GM23248 (cell line): ENCODE measurements at regions not wholly inside any gene's neighbourhood (a gene's known extent, or its start where the extent isn't known, plus 50 kb on each side); places are given as distances from the start of the nearest gene placed in this dataset.
"Not testable (repeated sequence)": the region's sequence is repeated elsewhere in the genome, so short reads cannot be mapped to it uniquely, and the experiment has no call there.

Experiments
- DNase-seq: peaks from one replicate; pipeline ENCODE4 v3.0.0-alpha.2; 2015
- H2AFZ ChIP-seq: fragments of 200-600 bp; sonication (generic); 2 replicates; pipeline ENCODE4 v1.6.1; 2016; ENCODE audit warnings: antibody characterized with exemption
- H3F3A ChIP-seq: fragments of 200-600 bp; sonication (generic); 2 replicates; pipeline ENCODE4 v1.6.1; 2016; ENCODE audit warnings: mild to moderate bottlenecking, antibody characterized with exemption, mixed run types; ENCODE audit not compliant: insufficient read depth
- H3K27ac ChIP-seq: fragments of 200-600 bp; sonication (generic); 2 replicates; pipeline ENCODE4 v1.5.1; 2016; ENCODE audit warnings: mild to moderate bottlenecking
- H3K27me3 ChIP-seq: fragments of 200-600 bp; sonication (generic); replicated peaks from 2 replicates; pipeline ENCODE4 v1.6.1; 2016; ENCODE audit warnings: mild to moderate bottlenecking; ENCODE audit not compliant: insufficient read depth
- H3K36me3 ChIP-seq: fragments of 200-600 bp; sonication (generic); 2 replicates; pipeline ENCODE4 v1.6.1; 2016; ENCODE audit warnings: low read depth, mild to moderate bottlenecking
- H3K4me1 ChIP-seq: fragments of 200-600 bp; sonication (generic); 2 replicates; pipeline ENCODE4 v1.6.1; 2016; ENCODE audit warnings: mild to moderate bottlenecking; ENCODE audit not compliant: insufficient read depth
- H3K4me2 ChIP-seq: fragments of 200-600 bp; sonication (generic); one replicate; pipeline ENCODE4 v1.6.1; 2016; ENCODE audit warnings: mild to moderate bottlenecking; ENCODE audit not compliant: unreplicated experiment
- H3K4me3 ChIP-seq: fragments of 200-600 bp; sonication (generic); 2 replicates; pipeline ENCODE4 v1.5.1; 2016; ENCODE audit warnings: mild to moderate bottlenecking
- H3K79me2 ChIP-seq: fragments of 200-600 bp; sonication (generic); 2 replicates; pipeline ENCODE4 v1.6.1; 2016; ENCODE audit warnings: mild to moderate bottlenecking; ENCODE audit not compliant: insufficient read depth
- H3K9ac ChIP-seq: fragments of 200-600 bp; sonication (generic); 2 replicates; pipeline ENCODE4 v1.6.1; 2016; ENCODE audit warnings: mild to moderate bottlenecking
- H3K9me2 ChIP-seq: fragments of 200-600 bp; sonication (generic); 2 replicates; pipeline ENCODE4 v1.6.1; 2016; ENCODE audit warnings: mixed run types, mild to moderate bottlenecking, moderate library complexity; ENCODE audit not compliant: insufficient read depth
- H3K9me3 ChIP-seq: fragments of 200-600 bp; sonication (generic); one replicate; pipeline ENCODE4 v1.6.1; 2017; ENCODE audit warnings: low read depth
- H4K20me1 ChIP-seq: fragments of 200-600 bp; sonication (generic); 2 replicates; pipeline ENCODE4 v1.6.0; 2016; ENCODE audit not compliant: insufficient read depth
- EZH2 ChIP-seq: fragments of 200-600 bp; sonication (generic); IDR thresholded peaks from 2 replicates; pipeline ENCODE4 v1.6.1; 2018; ENCODE audit warnings: antibody characterized with exemption, mild to moderate bottlenecking; ENCODE audit not compliant: insufficient read depth, poor library complexity, severe bottlenecking
- EZH2phosphoT487 ChIP-seq: fragments of 200-600 bp; sonication (generic); IDR thresholded peaks from 2 replicates; pipeline ENCODE4 v1.6.1; 2018; ENCODE audit warnings: antibody characterized with exemption, moderate library complexity, mild to moderate bottlenecking, low read depth; ENCODE audit not compliant: insufficient read depth
- WGBS, 2 experiments: methylation state at CpG; one replicate each; pipeline ENCODE4 v1.1.6; 2015 to 2017; ENCODE audit warnings: low lambda C conversion rate in 2 of 2, low coverage in 1 of 2; ENCODE audit errors: missing lambda C conversion rate in 2 of 2; 5-methylcytosine and 5-hydroxymethylcytosine counted together
- in situ Hi-C: fragments of 300-500 bp; cut with MboI; formaldehyde crosslinking; loops from 2 replicates; pipeline ENCODE4 v1.15.0; 2020

GRCh38 chr3:152905631-152906030 is 70.7 kb downstream of the P2RY1 start:
- Histone ChIP-seq H3K9ac (no peak overlapping the region), H3K79me2 (no peaks in the 10 kb centered on the region), H3K9me2 (no peaks in the 10 kb centered on the region), H3K4me3 (no peak overlapping the region), H3K9me3 (no peaks in the 10 kb centered on the region), H3K27me3 (no peaks in the 10 kb centered on the region), H3K36me3 (no peaks in the 10 kb centered on the region), H3K27ac (no peak overlapping the region), H2AFZ (no peak overlapping the region), H3F3A (no peaks in the 10 kb centered on the region), H4K20me1 (no peaks in the 10 kb centered on the region), H3K4me2 (no peak overlapping the region), H3K4me1 (peaks cover 10% of the 10 kb centered on the region; the same call in 1 of the 2 replicates)
- DNase-seq: no peak
- no peak for TF ChIP-seq EZH2
- no peak for TF ChIP-seq EZH2phosphoT487
- in situ Hi-C loops: no loop called here

DNA sequence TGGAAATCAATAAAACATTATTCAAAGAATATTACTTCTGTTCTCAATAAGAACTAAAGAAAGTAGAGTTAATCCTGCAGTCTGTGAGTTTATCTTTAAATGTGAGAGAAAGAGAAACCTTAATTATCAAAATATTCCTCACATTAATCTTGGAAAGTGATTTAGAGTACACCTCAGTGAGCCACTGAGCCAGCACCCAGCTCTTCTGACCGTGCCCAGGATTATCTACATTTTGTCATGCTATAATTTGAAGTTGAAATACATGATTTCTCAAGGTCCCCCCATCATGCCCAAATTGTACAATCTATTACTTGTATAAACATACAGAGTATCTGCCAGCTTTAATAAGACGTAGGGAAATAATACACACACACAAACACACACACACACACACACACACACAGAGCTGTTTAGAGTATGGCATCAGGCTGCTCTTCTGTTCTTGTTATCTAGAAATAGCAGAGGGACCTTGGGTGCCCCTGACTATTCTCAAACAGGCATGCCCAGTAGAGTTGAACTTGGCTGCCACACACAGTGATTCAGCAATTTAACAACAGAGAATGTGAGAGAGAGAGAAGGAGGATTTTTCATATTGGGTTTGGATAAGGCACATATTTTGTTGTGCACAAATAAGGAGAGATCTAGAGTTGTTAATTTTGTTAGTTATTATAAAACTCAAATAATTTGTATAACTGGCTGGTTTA is 74.4 kb downstream of the P2RY1 start:
- in situ Hi-C loops: no loop called here
- peak; percentile 52 for DNase-seq
- WGBS, 2 experiments: 57 to 81% methylated on average over 2 of the region's 2 CpGs

DNA sequence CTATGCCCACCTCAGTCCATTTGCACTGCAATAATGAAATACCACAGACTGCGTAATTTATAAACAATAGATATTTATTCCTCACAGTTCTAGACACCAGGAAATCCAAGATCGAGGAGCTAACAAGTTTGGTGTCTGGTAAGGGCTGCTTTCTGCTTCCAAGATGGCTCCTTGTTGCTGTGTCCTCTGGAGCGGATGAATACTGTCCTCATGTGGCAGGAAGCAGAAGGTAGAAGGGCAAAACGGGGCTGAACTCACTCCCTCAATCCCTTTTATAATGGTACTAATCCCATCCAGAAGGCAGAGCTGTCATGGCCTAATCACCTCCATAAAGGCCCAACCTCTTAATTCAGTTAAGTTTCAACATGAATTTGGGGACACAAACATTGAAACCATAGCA is 75.3 kb downstream of the P2RY1 start:
- H3K4me3 ChIP-seq: no peak overlapping the region
- no peaks in the 10 kb centered on the region for H3K36me3 ChIP-seq
- H3K27ac ChIP-seq: no peak overlapping the region
- no peaks in the 10 kb centered on the region for H3F3A ChIP-seq
- no peak for DNase-seq
- H3K79me2 ChIP-seq: no peaks in the 10 kb centered on the region
- in situ Hi-C loops: no loop called here
- H3K27me3 ChIP-seq: no peaks in the 10 kb centered on the region
- H3K9me2 ChIP-seq: 0 out of 2 replicates have a peak, but pooled peaks cover under 1% of the 10 kb centered on the region
- no peak for TF ChIP-seq EZH2phosphoT487
- no peak for TF ChIP-seq EZH2
- 75 to 81% methylated on average over 4 of the region's 4 CpGs for WGBS, 2 experiments
- no peaks in the 10 kb centered on the region for H3K9me3 ChIP-seq
- no peak overlapping the region for H3K9ac ChIP-seq
- H3K4me2 ChIP-seq: no peak overlapping the region
- H4K20me1 ChIP-seq: no peaks in the 10 kb centered on the region
- peak overlapping the region; percentile 64 for H2AFZ ChIP-seq
- H3K4me1 ChIP-seq: peaks cover 10% of the 10 kb centered on the region; the same call in 1 of the 2 replicates

More for the DNA sequence above, 74.4 kb downstream of the P2RY1 start:
- H3K9ac ChIP-seq: no peak overlapping the region
- H3K9me3 ChIP-seq: no peaks in the 10 kb centered on the region
- H3K4me3 ChIP-seq: no peak overlapping the region
- no peak overlapping the region for H3K27ac ChIP-seq
- H3K4me2 ChIP-seq: no peak overlapping the region
- H3K79me2 ChIP-seq: no peaks in the 10 kb centered on the region
- no peaks in the 10 kb centered on the region for H3K27me3 ChIP-seq
- no peaks in the 10 kb centered on the region for H3K36me3 ChIP-seq
- peaks cover 10% of the 10 kb centered on the region; the same call in 1 of the 2 replicates for H3K4me1 ChIP-seq
- TF ChIP-seq EZH2 (no peak), EZH2phosphoT487 (no peak)
- no peaks in the 10 kb centered on the region for H4K20me1 ChIP-seq
- H3F3A ChIP-seq: no peaks in the 10 kb centered on the region
- H3K9me2 ChIP-seq: no peaks in the 10 kb centered on the region
- peak overlapping the region; percentile 64 for H2AFZ ChIP-seq

- Histone ChIP-seq H3K4me3 (no peak overlapping the region), H3K9me2 (0 out of 2 replicates have a peak, but pooled peaks cover 2% of the 10 kb centered on the region), H3K36me3 (no peaks in the 10 kb centered on the region), H3F3A (no peaks in the 10 kb centered on the region), H3K9me3 (no peaks in the 10 kb centered on the region), H3K4me2 (no peak overlapping the region), H3K27me3 (no peaks in the 10 kb centered on the region), H2AFZ (no peak overlapping the region), H4K20me1 (no peaks in the 10 kb centered on the region), H3K4me1 (peaks cover 10% of the 10 kb centered on the region; the same call in 1 of the 2 replicates), H3K27ac (no peak overlapping the region), H3K9ac (no peak overlapping the region), H3K79me2 (no peaks in the 10 kb centered on the region)
- 54 to 67% methylated on average over 1 of the region's 1 CpG for WGBS, 2 experiments
- TF ChIP-seq EZH2 (no peak), EZH2phosphoT487 (no peak)
- DNase-seq: no peak
- in situ Hi-C loops: no loop called here
Measured at GRCh38 chr3:152910966-152911365, 76.0 kb downstream of the P2RY1 start.

DNA sequence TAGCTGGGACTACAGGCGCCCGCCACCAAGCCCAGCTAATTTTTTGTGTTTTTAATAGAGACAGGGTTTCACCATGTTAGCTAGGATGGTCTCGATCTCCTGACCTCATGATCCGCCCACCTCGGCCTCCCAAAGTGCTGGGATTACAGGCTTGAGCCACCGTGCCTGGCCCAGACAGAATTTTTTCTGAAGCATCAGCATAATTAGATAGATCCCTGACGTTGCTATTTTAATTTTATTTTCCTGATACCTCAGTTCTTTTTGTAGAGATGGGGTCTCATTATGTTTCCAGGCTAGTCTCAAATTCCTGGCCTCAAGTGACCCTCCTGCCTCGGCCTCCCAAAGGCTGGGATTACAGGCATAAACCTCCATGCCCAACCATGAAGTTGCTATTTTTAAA is 79.8 kb downstream of the P2RY1 start:
- WGBS, 2 experiments: 63 to 69% methylated on average over 8 of the region's 8 CpGs

More for the DNA sequence above, 79.8 kb downstream of the P2RY1 start:
- H3K9ac ChIP-seq, H3K79me2 ChIP-seq, H4K20me1 ChIP-seq, DNase-seq, H3F3A ChIP-seq, H3K4me3 ChIP-seq, in situ Hi-C loops, H3K27ac ChIP-seq, H3K4me1 ChIP-seq, H3K36me3 ChIP-seq, H3K9me2 ChIP-seq, H3K4me2 ChIP-seq, H3K9me3 ChIP-seq, H2AFZ ChIP-seq, H3K27me3 ChIP-seq: not testable (repeated sequence)
